GM19328 (cell line): ENCODE measurements at regions not wholly inside any gene's neighbourhood (a gene's known extent, or its start where the extent isn't known, plus 50 kb on each side); places are given as distances from the start of the nearest gene placed in this dataset.

Experiments
- ATAC-seq: cut with Tn5 transposase; IDR thresholded peaks from one replicate; pipeline ENCODE4 v1.9.1; 2021; ENCODE audit warnings: mild to moderate bottlenecking, moderate library complexity; ENCODE audit not compliant: unreplicated experiment

DNA sequence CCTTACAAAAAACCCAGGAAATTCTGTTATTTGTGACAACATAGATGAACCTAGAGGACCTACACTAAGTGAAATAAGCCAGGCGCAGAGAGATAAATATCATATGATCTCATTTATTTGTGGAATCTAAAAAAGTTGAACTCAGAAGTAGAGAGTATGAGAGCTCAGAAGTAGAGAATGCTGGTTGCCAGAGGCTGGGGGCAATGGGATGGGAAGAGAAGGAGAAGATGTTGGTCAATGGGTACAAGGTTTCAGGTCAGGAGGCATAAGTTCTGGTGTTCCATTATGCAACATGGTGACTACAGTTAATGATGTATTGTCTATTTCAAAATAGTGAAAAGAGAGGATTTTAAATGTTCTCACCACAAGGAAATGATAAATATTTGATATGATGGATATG is 259.1 kb upstream of the POU3F1 start:
- ATAC-seq, result no peak

DNA sequence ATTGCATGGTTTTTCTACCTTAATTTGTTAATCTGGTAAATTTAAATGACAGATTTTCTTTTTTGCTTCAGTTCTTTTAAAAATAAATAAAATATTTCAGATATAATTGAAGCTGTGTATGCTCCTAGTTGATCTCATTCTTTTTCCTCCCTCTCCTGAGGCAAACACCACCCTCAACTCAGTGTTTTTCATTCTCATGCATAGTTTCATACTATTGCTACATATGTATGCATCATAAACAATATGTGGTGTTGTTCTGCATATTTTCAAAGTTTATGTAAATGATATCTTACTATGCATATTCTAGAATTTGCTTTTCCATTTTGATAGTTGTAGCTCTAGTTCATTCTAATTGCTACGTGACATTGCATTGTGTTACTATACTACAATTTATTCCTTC is 257.2 kb upstream of the POU3F1 start:
- ATAC-seq, result no peak

DNA sequence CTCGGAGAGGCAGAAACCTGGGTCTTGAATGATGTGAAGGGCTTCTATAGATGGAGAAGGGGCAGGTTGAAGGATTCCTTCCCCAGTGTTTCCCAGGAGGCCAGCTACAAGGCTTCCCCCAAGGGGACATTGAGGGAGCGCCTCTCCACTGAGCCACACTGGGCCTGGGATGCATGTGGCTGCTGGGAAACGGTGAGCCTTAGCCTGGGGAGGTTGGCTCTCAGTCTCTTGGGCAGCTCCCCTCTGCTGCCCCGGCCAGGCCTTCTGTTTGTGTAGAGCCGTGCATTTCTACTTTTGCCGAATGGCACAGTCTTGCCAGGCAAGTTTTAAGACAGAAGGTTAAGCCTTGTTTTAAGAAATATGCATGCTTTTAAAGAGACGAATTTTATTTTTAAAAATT is 254.4 kb upstream of the POU3F1 start:
- ATAC-seq, result no peak

DNA sequence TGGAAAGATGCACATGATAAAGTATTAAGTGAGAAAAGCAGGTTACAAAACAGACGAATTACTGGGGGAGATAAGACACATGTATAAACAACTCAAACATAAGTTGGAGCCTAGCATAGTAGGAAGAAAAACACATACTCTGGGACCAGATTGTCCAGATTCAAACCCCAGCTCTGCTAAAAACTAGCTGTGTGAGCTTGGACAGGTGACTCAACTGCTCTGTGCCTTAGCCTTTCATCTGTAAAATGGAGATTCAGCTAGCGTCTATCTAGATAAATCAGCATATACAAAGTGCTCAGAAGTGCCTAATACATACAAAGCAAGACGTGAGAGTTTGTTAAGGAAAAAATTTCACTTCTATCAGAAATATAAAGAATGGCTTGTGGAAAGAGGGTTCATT is 254.0 kb upstream of the POU3F1 start:
- ATAC-seq, result no peak

DNA sequence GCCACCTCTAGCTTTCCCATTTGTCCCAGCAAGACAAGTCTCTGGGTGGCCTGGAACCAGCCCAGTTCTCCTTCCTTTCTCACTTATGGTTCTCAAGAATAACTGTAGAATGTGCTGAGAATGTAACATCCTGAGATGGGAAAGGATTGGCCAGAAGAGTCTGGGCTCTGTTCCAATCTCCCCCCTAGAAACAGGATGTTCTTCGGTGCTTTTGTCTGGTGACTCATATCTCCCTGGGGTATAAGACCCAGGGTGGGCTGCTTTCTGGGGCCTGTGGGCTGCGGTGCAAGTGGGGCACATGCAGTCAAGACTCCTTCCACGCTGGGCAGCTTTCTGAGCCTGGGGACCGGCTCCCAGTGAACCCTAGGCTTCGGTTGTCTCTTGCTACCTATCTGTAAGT is 251.2 kb upstream of the POU3F1 start:
- ATAC-seq, result no peak

DNA sequence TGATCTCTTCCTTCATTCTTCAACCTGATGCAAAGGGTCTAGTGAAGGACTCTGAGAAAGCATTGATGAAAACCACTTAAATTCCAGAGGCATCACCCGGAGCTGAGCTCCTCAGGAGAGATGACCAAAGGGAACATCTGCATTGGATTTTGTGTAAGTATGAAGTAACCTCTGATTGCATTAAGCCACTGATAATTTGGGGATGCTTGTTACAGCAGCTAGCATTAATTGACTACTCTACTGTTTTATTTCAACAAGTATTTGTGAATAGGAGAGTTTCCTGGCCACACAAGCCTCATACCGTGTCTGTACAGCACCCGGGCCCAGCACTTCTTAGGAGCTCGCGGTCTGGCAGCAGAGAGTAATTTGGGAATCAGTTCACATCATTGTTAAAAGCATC is 250.7 kb upstream of the POU3F1 start:
- no peak for ATAC-seq

DNA sequence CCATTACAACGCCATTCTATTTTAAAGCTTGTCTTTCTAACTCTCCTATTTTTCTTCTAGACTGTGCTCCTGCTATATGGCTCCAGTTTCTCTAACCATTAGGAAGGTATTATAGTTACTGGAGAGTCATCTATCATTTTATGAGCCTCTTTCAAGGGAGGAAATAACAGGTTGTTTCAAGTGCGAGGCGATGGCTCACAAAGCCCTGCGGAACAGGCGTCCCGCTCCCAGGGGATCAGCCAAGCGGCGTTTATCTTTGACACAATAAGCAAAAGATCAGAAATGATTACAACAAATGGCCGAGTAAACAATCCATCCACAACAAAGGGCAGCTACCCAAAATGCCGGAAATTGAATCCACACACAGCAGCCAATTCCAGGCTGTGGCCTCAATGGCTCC is 249.5 kb upstream of the POU3F1 start:
- ATAC-seq, result no peak

DNA sequence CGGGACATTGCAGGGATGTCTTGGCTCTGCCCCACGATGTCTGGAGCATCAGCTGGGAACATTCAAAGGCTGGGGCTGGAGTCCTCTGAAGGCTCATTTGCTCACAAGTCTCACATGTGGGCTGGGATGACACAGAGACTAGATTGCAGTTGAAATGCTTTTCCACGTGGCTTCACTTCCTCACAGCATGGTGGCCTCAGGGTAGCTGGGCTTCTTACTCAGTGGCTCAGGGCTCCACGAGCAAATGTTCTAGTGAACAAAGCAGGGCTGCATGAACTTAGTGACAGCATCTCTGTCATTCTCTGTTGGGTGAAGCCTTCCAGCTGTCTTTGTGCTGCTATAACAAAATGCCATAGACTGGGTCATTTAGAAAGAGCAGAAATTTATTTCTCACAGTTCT is 247.0 kb upstream of the POU3F1 start:
- ATAC-seq, result no peak

DNA sequence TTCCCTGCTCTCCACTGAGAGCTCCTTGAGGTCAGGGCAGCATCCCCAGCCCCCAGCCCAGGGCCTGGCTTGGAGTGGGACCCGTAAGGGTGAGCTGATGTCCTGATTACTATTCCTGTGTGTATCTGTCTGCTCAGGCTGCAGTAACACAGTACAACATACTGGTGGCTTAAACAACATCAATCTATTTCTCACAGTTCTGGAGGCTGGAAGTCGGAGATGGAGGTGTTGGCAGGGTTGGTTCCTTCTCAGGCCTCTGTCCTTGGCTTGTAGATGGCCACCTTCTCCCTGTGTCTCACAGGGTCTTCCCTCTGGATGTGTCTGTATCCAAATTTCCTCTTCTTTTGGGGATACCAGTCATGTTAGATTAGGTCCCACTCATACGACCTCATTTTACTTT is 246.4 kb upstream of the POU3F1 start:
- ATAC-seq, result no peak

DNA sequence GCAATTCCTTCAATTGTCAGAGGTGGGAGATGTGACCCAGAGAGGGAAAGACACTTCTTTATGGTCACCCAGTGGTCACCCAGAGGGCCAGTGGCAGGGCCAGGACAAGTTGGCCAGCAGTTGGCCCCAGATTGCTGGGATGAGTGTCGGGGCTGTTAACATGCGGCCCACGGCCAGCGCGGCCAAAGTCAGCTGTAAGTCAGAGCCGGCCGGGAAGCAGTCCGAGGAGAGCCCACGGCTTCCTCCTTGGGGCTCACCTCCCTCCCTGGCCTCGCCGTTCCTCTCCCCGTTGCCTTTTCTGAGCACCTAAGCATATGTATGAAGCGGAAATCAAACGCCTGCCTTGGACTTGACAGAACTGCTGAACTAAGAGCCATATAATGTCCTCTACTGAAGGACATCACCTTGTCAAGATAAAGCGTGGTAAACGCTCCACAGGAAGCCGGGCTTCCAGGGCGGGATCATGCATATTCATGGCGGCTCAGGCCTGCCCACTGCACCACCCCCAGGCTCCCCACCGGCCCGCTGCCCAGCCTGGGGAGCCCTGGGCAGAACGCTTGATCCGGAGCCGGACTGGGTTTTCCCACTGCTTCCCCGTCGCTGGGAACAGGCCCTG is 245.4 kb upstream of the POU3F1 start:
- ATAC-seq, result no peak

DNA sequence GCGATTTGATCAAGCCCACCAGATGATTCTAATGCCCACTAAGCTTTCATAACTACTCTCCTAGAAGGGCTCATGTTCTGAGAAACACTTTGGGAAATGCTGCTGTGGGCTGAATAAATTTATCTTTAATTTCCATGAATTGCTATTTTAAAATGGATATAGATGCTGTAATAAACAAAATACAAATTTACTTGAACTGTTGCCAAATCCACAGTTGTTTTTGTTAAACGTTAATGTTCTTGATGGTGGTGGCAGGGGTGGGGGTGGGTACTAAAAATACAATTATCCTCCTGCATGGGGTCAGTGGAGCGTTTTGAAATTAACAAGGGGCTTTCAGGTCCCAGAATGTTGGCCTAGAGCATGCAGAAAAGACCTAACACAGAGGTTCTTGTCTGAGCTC is 244.7 kb upstream of the POU3F1 start:
- ATAC-seq, result no peak

DNA sequence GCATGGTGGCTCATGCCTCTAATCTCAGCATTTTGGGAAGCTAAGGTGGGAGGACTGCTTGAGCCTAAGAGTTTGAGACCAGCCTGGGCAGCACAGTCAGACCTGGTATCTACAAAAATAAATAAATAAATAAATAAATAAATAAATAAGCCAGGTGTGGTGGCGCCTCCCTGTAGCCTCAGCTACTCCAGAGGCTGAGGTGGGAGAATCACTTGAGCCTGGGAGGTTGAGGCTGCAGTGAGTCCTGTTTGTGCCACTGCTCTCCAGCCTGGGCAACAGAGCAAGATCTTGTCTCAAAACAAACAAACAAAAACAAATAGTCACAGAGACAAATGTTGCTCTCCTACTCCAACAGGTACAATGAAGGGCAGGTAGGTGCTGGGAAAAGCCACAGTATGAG is 242.4 kb upstream of the POU3F1 start:
- ATAC-seq, result no peak

DNA sequence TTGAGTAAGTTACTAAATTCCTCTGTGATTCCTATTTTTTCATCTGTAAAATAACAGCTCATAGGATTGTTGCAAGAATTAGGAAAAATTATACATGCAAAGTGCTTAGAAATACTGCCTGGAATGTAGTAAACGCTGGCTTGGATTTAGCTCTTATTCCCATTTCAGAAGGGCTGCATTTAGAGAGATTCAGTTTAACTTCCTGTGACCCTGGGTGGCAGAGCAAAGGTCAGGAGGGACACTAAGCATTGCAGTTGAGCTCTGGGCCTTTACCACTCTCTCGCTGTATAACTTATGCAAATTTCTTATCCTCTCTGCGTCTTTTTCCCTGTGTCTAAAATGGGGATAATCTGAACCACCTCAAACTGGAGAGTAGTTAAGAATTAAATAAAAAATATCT is 241.0 kb upstream of the POU3F1 start:
- ATAC-seq, result no peak

DNA sequence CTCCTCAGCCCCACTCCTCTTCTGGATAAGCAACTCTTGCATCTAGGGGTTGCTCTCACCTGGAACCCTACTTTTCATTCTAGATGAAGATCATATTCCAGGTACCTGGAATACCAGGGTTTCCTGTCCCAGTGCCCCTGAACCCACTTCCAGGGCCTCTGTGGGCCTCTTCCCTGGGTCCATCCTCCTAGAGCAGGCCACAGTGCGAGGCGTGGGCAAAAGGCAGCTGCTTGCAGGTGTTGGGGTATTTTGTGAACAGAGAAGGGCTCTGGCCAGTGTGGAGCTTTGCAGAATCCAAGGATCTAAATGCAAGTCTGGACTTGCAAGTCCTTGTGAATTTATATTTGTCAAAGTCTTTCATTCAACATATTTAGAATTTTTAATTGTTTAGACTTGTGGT is 240.4 kb upstream of the POU3F1 start:
- no peak for ATAC-seq

DNA sequence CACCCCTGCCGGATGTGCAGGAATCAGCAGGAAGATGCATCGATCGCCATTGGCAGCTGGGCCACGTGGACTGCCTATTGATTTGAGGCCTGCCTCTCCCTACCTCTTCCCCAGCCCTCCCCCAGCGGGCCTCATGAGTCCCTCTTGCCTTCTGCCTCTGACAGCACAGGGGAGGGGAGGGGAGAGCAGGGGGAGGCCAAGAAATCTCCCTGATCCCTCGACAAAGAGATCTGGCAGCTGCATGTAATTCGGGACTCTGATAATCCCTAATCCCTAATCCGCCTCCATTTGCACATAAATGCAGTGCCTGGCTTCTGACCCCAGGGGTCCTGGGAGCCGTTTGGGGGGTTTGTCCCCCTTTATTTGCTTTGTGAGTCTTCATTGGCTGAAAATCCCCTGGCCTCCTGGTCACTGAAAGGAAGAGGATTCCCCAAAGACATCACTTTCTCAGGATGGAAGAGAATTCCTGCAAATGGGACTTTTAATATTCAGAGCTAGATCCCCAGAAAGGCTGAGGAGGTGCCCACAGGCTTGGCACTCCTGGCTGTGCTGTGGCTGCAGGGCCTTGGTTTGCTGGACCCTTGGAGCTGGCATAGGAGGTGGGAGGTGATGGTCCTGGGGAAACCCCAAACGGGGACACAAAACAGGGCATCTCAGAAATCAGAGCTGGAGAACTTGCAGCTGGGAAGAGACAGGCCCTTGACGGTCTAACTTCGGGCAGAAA is 239.4 kb upstream of the POU3F1 start:
- ATAC-seq, result no peak

DNA sequence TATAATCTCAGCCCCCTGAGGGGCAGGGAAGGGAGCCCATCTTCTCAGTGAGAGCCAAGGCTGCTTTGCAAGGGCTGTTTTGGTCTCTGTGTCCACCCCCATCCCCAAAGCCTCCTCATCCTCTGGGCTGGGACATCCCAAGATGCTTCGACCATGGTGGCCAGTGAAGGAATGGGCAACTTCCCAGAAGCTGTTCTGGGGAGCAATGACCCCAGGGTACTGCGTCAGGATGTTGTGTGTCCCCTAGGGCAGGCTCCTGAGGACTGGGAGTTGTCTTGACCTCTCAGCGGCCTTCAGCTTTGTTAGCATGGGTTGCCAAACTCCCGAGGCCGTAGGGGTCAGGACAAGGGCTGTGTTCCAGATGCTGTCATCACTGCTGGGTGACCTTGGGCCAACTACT is 238.4 kb upstream of the POU3F1 start:
- ATAC-seq, result no peak

DNA sequence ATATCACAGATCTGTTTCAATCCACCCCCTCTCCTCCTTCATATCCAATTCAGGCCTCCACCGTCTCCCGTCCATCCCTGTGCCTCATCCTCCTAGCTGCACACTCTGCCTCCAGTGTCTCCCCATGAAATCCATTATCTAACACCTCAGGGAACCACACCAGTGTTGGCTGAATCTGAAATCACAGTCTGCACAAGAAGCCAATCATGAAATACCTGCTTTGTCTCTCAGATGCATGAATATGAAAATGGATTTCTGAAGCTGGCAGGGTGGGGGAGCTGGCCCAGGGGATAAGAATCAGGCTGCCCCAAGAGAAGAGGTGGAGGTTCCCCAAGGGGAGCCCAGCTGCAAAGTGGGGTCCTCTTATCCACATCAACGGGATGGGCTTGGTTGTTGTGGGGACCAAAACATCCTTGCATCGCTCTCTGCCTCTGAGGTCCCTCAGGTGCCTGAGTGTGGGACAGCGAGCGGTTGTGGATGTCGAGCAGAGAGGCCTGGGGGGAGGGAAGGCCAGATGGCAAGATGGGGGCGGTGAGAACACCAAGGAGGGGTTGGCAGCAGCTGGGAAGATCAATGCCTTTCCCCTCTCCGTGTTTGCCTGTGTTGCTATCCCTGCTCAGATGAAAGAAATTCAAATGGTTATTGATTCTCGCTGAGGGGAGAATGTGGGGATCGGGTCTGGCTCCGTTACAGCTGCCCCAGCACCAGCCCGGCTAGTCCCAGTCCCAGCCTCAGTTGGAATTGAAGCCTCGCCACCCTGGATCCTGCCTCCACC is 237.3 kb upstream of the POU3F1 start:
- no peak for ATAC-seq

DNA sequence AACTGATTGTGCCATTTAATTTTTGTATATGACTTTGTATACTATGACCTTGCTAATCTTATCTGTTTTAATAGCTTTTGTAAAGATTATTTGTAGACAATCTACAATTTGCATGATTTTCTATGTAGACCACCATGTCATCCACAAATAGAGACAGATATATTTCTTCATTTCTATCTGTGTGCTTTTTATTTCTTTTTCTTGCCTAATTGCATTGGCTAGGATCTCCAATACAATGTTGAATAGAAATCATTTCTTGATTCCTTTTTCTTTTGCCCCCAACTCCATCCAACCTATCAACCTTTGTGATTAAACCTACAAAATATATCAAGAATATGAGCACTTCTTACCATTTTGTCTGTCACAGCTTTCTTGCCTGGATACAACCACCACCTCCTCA is 232.6 kb upstream of the POU3F1 start:
- no peak for ATAC-seq

DNA sequence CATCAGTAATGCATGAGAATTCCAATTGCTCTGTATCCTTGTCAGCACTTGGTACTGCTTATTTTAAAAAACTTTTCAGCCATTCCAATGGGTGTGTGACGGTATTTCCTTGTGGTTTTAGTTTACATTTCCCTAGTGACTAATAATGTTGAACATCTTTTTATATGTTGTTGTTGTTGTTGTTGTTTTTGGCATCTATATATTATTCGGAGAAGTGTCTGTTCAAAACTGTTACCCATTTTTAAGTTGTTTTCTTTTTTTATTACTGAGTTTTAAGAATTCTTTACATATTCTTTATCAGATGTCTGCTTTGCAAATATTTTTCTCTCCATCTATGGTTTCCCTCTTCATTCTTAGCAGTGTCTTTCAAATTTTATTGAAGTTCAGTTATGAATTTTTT is 231.1 kb upstream of the POU3F1 start:
- no peak for ATAC-seq

DNA sequence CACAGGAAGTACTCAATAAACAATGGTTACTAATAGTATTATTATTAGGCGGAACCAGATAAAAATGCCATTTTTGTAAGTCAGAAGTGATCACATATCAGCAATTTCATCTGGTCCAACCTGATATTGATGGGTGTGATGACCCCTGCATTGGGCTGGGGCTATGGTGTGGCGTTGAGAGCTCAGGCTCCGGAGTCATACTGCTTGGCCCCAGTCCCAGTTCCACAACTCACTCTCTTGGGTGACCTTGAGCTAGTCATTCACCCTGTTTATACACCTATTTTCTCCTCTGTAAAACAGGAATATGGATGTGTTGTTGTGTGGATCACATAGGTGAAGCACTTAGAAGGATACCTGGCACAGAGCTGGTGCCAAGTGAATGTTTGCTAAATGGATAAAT is 229.4 kb upstream of the POU3F1 start:
- ATAC-seq, result no peak

DNA sequence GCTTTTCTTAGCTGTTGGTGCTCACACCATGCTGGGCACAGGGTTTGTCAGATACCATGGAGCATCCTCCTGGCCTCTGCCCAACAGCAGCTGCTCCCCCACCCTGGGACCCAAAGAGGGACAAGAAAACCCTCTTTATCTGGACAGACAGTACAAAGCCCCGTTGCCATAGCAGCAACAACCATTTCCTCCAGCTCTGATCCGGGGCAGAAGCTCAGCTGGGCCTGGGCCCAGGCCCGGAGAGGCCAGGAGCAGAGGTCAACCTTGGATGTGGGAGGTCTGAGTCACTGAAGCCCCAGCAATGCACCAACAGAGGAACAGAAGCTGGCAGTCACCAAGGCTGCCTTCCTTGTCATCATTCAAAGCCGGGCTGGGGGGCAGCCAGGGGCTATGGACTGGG is 228.4 kb upstream of the POU3F1 start:
- no peak for ATAC-seq

DNA sequence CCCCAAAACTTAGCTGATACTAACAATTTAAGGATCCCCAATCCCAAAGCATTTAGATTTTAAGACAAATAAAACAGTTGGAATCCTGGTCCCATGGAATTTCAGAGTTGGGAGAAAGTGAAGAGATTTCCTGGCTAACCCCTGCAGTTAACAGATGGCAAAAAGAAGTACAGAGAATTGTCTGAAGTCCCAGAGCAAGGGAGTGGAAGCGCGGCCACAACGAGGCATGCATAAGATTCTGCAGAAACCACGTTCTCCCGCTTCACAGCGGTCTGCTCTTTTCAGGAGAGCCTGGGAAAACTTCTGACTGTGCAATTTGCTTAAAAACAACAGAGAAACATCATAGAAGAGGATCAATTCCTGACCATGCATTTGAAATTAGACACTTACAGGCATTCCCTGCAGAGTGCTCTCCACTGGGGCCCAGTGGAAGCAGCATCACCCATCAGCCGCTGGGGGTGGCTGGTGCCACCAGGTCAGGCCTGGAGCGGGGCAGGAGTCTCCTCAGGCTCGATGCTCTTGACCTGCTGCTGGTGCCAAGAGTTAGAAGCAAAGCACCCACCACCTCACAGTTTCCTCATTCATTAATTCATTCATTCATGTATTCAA is 226.7 kb upstream of the POU3F1 start:
- ATAC-seq, result no peak
